ENCODE measurements at regions not wholly inside any gene's neighbourhood (a gene's known extent, or its start where the extent isn't known, plus 50 kb on each side); places are given as distances from the start of the nearest gene placed in this dataset.

DNA sequence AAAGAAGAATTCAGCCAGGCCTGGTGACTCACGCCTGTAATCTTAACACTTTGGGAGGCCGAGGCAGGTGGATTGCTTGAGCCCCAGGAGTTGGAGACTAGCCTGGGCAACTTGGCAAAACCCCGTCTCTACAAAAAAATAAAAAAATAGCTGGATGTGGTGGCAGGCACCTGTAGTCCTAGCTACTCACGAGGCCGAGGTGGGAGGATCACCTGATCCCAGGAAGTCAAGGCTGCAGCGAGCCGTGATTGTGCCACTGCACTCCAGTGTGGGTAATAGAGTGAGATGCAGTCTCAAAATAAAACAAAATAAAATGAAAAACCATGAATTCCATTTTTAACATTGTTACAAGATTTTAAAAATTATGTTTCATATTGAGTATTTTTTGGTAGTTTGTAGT lies 988.9 kb upstream of the ZNF722 start:
- TF ChIP-seq, protein P1, sequence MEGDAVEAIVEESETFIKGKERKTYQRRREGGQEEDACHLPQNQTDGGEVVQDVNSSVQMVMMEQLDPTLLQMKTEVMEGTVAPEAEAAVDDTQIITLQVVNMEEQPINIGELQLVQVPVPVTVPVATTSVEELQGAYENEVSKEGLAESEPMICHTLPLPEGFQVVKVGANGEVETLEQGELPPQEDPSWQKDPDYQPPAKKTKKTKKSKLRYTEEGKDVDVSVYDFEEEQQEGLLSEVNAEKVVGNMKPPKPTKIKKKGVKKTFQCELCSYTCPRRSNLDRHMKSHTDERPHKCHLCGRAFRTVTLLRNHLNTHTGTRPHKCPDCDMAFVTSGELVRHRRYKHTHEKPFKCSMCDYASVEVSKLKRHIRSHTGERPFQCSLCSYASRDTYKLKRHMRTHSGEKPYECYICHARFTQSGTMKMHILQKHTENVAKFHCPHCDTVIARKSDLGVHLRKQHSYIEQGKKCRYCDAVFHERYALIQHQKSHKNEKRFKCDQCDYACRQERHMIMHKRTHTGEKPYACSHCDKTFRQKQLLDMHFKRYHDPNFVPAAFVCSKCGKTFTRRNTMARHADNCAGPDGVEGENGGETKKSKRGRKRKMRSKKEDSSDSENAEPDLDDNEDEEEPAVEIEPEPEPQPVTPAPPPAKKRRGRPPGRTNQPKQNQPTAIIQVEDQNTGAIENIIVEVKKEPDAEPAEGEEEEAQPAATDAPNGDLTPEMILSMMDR (IDR thresholded peaks at IDR 0.05): no peak
- no peak for TF ChIP-seq TEAD4 (CRISPR knock-in tag; IDR thresholded peaks at IDR 0.05)

Measured in WTC11 (cell line).